GM19395 (cell line): ENCODE measurements at regions not wholly inside any gene's neighbourhood (a gene's known extent, or its start where the extent isn't known, plus 50 kb on each side); places are given as distances from the start of the nearest gene placed in this dataset.

Source experiments
- ATAC-seq: cut with Tn5 transposase; IDR thresholded peaks from one replicate; pipeline ENCODE4 v1.9.1; 2021; ENCODE audit warnings: mild to moderate bottlenecking, moderate library complexity; ENCODE audit not compliant: unreplicated experiment

DNA sequence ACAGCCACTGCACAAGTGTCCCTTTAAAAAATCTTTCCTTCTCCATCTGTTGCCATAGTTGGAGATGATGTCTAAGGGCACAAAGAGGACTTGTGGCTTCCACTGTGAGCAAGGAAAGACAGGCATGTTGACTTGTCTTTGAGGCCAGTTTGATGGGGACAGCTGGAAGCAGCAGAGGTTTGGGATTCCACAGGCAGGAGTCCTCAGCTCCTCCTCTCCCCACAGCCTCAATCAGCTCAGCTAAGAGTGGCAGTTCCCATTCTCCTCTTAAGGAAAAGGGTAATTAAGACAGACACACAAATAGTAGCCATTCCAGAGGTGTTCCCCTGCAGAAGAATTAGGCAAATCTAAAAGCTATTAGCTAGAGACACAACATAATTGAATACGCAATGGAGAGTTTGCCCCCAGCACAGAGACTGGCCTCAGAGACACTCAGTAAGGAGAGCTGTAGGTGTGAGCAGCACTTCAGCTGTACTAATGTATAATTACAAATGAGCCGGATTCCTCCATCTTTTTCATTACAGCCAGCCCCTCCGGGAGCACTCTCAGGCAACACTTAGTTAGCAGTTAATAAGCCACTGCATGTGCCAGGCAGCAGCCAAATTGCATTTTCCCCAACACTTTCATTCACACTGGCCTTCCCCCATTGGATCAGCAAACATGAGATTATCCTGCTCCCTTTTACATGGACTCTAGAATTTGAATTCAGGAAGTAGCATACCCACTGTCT lies 434.0 kb downstream of the FOXO1 start:
- no peak for ATAC-seq

- ATAC-seq: no peak
These were observed 432.7 kb downstream of the FOXO1 start for GRCh38 chr13:40233731-40234195.

DNA sequence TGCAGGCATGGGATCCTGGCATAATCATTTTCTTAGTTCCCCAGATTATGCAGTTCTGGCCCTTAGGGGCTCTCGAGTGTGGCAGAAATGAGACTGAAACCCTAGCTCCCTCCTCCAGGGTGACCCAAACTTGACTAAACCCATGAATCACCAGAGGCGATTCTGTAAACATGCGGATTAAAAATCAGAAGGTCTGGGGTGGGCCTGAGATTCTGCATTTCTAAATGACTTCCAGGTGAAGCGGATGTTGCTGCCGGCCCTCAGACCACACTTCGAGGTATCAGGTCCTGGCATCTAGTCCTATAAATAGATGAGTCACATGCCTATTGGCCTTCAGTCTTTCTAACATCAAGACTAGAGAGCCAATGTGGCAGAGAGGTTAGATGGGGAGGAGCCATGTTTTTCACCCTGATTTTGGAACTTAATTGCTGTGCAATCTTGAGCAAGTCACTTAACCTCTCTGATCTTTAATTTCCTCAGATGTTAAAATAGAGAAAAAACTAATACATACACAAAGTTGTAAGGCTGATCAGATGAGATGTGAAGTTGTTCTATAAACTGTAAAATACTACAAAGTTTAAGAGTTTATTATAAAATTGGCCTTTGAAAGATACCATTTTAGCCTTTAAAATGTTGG lies 431.2 kb downstream of the FOXO1 start:
- ATAC-seq: no peak

DNA sequence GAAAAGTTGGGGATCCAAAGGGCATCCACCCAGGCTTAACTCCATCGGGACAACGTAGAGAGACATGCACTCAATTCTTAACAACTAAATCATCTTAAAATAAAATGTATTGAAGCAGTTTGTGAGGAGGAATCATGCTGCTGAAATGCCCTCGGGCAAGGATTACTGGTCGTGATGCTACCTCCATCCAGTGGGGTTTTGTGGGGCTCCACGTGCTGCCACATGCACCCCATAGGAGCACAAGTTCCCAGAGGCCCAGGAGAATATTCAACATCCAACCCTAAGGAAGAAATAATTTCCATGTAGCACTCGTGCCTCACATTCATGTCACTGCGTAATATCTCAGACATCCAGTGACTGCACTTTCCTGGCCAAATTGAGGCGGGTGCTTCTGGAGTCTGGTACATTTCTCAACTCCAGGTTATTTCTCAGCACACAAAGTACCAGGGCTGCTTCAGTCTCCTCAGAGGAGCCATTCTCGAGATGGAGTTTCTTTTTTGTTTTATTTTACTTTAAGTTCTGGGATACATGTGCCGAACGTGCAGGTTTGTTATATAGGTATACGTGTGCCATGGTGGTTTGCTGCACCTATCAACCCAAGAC lies 429.8 kb downstream of the FOXO1 start:
- ATAC-seq: no peak

DNA sequence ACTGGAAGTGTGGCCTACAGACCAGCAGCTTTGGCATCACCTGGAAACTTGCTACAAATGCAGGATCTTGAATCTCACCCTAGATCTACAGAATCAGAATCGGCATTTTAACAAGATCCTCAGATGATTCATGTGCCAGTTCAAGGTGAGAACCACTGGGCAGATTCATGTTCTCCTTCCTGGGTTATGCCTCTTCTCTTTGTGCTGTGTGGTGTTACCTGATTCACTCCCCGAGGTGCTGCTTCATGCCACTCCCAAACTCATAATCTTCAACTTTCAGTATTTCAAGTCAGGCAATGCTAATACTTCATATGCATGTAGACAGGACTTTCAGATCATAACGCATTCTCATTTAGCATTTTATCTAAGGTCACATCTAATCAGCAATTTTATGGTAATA lies 427.7 kb downstream of the FOXO1 start:
- no peak for ATAC-seq

DNA sequence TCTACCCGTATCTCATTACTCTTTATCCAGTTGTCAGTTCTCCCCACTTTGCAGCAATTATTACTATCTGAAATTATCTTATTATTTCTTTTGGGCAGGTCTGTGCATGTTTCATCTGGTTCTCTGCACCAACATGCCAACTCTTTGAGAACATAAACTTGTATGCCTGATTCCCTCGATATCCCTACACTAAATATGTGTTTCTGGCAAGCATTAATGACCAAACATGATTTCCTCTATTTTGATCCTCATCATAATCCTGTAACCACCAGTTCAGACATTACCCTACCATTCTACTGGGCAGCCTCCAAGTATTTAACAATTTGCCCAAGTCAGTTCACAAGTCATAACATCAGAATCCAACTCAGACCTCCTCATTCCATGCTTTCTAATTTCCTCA lies 426.1 kb downstream of the FOXO1 start:
- no peak for ATAC-seq

DNA sequence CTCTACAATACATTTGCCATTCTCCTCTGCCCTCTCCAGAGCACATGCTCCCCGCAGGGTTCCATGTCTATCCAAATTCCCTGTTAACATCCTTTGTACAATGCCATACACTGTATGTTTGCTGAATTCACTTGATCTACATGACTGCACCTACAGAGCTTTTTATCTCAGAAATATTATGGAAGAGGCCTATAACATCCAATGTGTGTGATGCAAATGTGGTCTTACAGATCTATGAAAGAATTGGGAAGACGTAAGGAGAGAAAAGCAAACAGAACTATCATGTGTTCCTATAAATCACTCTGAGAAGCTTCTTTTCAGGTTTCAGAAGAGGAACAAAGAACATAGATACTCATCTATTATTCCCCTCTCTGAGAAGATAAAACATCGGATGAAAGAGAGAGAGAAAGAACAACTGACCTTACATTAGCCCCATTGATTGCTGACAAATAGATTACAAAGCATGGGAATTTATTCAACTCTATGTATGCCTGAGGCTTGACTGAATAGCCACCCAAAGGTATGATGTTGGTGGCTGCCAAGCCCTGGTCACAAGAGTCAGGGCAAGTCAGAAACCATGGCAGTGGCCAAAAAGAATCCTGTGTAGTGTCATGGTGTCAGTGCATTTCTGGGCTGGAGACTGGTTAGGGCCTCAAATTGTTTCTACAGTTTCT lies 425.2 kb downstream of the FOXO1 start:
- ATAC-seq: no peak

- ATAC-seq: no peak
These were observed 423.4 kb downstream of the FOXO1 start for GRCh38 chr13:40243047-40243446.

DNA sequence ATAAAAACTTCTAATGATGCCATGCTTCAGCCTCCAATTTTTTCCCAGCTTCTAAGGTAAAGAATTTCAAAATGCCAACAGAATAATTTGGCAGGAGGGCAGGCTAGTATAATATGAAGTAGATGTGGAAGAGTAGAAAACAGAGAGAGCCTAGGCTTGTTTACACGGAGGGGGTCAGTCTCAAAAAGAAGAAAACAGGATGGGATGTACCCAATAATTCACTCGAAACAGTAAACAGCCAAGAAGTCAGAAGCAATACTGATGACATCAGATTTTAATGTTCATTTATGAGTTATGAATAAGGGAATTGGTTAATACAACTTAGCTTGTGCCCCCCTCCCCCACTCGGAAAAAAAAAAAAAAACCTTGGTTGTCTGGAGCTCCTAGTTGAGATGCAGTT lies 422.5 kb downstream of the FOXO1 start:
- ATAC-seq: no peak

- no peak for ATAC-seq
These were observed 420.9 kb downstream of the FOXO1 start for GRCh38 chr13:40245567-40245966.

- no peak for ATAC-seq
These were observed 418.6 kb downstream of the FOXO1 start for GRCh38 chr13:40247845-40248244.

DNA sequence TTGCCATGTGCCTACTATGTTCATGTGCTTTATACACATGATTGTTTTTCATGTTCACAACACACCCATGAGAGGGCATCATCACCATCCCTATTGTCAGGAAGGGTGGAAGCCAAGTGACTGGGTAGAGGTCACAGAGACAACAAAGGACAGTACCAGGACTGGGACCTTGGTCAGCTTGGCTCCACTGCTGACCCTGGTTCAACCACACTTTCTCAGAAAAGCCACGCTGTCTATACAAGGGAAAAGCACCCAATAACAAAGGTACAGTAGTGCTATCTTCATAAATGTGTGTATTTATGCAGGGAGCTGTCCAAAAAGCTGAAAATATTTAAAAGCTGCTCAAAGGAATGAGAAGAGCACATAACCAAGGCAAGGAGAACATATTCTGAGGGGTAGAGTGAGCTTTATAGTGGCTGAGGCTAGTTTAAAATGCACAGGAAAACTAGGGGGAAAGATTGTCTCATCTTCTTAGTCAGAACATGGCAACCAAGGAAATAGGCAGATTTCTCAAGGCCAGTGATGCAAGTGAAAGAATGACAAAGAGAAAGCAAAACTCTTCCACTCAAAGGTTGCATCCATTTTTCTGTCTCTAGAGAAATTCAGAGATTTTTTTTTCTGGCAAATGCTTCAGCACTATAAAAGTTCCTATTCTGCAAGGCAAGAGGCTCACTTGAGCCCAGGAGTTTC lies 415.0 kb downstream of the FOXO1 start:
- no peak for ATAC-seq

- ATAC-seq: no peak
These were observed 414.2 kb downstream of the FOXO1 start for GRCh38 chr13:40252241-40252640.

DNA sequence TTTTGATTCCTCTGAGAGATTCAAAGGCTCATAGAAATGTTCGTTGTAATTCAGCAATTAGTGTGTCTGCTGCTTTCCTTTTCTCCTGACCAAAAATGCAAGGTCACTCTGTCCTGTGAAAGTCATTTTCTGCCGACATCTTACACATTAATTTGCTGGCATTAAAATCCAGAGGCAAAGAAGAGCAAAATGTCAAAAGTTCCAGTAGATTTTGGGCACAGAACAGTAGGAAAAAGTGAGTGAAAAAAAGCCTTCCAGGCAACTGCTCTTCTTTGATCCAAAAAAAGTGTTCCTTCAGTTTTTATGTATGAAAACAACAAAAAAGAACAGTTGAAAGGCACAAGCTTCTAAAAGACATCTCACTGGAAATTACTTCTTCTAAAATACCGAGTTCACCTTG lies 413.8 kb downstream of the FOXO1 start:
- ATAC-seq: no peak

GRCh38 chr13:40254394-40254793 lies 412.0 kb downstream of the FOXO1 start:
- no peak for ATAC-seq

- ATAC-seq: no peak
These were observed 410.9 kb downstream of the FOXO1 start for GRCh38 chr13:40255551-40255950.

- ATAC-seq: no peak
These were observed 406.5 kb downstream of the FOXO1 start for GRCh38 chr13:40259899-40260298.

DNA sequence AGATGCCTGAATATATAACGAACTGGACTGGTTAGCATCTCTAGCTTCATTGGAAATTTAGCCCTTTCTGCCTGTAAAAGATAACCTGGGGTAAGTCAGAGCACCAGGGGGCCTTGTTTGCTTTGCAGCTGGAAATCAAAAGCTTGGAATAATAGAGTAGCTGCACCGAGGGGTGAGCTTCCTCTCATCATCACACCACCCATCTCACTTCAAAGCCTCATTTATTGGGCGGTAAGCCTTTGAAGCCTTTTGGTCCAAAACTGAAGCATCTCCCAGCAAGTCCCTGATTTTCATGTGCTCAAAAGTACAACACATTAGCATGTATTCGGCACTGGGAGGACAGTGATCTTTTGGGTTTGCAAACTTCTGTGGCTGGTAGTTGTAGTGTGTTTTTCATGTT lies 405.1 kb downstream of the FOXO1 start:
- no peak for ATAC-seq

DNA sequence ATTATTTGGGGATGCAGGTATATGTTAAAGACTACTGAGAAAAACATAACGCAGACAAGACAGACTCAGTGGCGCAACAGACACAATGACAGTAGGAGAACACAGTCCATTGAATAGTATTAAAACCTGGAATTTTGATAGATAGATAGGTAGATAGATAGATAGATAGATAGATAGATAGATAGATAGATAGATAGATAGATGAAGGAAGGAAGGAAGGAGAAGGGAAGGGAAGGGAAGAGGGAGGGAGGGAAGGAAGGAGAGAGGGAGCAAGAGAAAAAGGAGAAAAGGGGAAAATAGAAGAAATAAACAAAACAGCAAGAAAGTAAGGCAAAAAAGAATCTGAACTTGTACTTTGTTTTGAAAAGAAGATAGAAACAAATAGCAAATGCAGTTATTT lies 404.5 kb downstream of the FOXO1 start:
- no peak for ATAC-seq

DNA sequence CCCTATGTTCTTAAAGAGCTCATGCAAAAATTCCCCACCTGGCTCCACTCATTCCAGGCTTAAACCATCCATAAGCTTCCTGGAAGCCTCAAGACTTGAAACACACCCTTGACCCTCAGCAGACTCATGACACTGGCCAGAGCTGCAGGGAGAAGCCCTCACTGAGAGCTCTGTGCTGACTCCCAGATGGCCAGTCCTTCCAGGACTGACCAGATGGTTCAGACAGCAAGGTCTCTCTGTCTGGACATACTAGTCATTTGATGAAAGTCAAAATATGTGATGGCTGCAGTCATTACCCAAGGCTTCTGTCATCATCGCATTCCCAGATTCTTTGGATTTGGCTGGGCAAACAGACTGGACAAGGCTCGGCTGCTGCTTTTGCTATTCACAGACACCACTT lies 397.4 kb downstream of the FOXO1 start:
- no peak for ATAC-seq

- no peak for ATAC-seq
These were observed 395.7 kb downstream of the FOXO1 start for GRCh38 chr13:40270726-40271125.
